ENCODE measurements at regions not wholly inside any gene's neighbourhood (a gene's known extent, or its start where the extent isn't known, plus 50 kb on each side); places are given as distances from the start of the nearest gene placed in this dataset.

GRCh38 chr3:181660337-181660736 is 51.4 kb upstream of the SOX2 start:
- no peak for DNase-seq

- DNase-seq: no peak
These were observed 74.3 kb upstream of the SOX2 start for GRCh38 chr3:181637456-181637855.

- no peak for DNase-seq
These were observed 74.7 kb upstream of the SOX2 start for GRCh38 chr3:181637056-181637455.

GRCh38 chr3:181635141-181635540 is 76.6 kb upstream of the SOX2 start:
- no peak for DNase-seq

GRCh38 chr3:181633556-181633955 is 78.2 kb upstream of the SOX2 start:
- DNase-seq: no peak

- no peak for DNase-seq
These were observed 79.8 kb upstream of the SOX2 start for GRCh38 chr3:181631901-181632300.

GRCh38 chr3:181630853-181631252 is 80.9 kb upstream of the SOX2 start:
- DNase-seq: no peak

GRCh38 chr3:181629711-181630110 is 82.0 kb upstream of the SOX2 start:
- DNase-seq: no peak

GRCh38 chr3:181629029-181629428 is 82.7 kb upstream of the SOX2 start:
- no peak for DNase-seq

- DNase-seq: no peak
These were observed 83.3 kb upstream of the SOX2 start for GRCh38 chr3:181628384-181628783.

GRCh38 chr3:181626036-181626435 is 85.7 kb upstream of the SOX2 start:
- no peak for DNase-seq

- no peak for DNase-seq
These were observed 87.6 kb upstream of the SOX2 start for GRCh38 chr3:181623924-181624694.

GRCh38 chr3:181622365-181622764 is 89.4 kb upstream of the SOX2 start:
- no peak for DNase-seq

- DNase-seq: no peak
These were observed 91.8 kb upstream of the SOX2 start for GRCh38 chr3:181619897-181620296.

- DNase-seq: no peak
These were observed 93.5 kb upstream of the SOX2 start for GRCh38 chr3:181618260-181618659.

GRCh38 chr3:181616088-181617070 is 95.3 kb upstream of the SOX2 start:
- DNase-seq: no peak

GRCh38 chr3:181615666-181616065 is 96.1 kb upstream of the SOX2 start:
- no peak for DNase-seq

- DNase-seq: no peak
These were observed 96.8 kb upstream of the SOX2 start for GRCh38 chr3:181614878-181615277.

- DNase-seq: no peak
These were observed 97.9 kb upstream of the SOX2 start for GRCh38 chr3:181613813-181614212.

GRCh38 chr3:181613191-181613590 is 98.5 kb upstream of the SOX2 start:
- no peak for DNase-seq

- no peak for DNase-seq
These were observed 100.8 kb upstream of the SOX2 start for GRCh38 chr3:181610973-181611265.

- DNase-seq: no peak
These were observed 101.4 kb upstream of the SOX2 start for GRCh38 chr3:181610083-181610972.
